ENCODE measurements at regions not wholly inside any gene's neighbourhood (a gene's known extent, or its start where the extent isn't known, plus 50 kb on each side); places are given as distances from the start of the nearest gene placed in this dataset.

DNA sequence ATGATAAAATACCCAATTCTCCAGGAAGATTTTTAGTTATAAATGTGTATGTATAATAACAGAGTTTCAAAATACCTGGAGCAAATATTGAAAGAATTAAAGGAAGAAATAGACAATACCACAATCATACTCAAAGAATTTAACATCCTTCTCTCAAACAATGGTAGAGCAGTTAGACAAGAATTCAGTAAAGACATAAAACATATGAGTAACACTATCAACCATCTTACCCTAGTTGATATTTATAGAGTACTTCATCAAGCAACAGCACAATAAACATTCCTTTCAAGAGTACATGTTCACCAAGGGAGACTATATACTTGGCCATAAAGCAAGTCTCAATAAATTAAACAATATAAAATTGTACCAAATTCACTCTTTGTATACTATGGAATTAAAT, 108.4 kb downstream of the DLEU7 start:
- TF ChIP-seq, protein P1, sequence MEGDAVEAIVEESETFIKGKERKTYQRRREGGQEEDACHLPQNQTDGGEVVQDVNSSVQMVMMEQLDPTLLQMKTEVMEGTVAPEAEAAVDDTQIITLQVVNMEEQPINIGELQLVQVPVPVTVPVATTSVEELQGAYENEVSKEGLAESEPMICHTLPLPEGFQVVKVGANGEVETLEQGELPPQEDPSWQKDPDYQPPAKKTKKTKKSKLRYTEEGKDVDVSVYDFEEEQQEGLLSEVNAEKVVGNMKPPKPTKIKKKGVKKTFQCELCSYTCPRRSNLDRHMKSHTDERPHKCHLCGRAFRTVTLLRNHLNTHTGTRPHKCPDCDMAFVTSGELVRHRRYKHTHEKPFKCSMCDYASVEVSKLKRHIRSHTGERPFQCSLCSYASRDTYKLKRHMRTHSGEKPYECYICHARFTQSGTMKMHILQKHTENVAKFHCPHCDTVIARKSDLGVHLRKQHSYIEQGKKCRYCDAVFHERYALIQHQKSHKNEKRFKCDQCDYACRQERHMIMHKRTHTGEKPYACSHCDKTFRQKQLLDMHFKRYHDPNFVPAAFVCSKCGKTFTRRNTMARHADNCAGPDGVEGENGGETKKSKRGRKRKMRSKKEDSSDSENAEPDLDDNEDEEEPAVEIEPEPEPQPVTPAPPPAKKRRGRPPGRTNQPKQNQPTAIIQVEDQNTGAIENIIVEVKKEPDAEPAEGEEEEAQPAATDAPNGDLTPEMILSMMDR (tag by site-specific recombination; IDR thresholded peaks at IDR 0.05) = no peak
- no peak for TF ChIP-seq ZNF24 (tag by site-specific recombination; IDR thresholded peaks at IDR 0.05)
- no peak for TF ChIP-seq ZNF654 (tag by site-specific recombination; IDR thresholded peaks at IDR 0.05; ENCODE audit: low read depth)
- TF ChIP-seq ZNF121 (tag by site-specific recombination; IDR thresholded peaks at IDR 0.05) = no peak
- TF ChIP-seq ZFP41 (tag by site-specific recombination; IDR thresholded peaks at IDR 0.05; ENCODE audit: borderline replicate concordance) = no peak

Measured in HEK293 (cell line).